Liver (tissue), 3 donors: ENCODE measurements at regions not wholly inside any gene's neighbourhood (a gene's known extent, or its start where the extent isn't known, plus 50 kb on each side); places are given as distances from the start of the nearest gene placed in this dataset.

Source experiments
- HNF4G ChIP-seq: IDR thresholded peaks from 2 replicates; pipeline ENCODE4 v1.6.1; 2016; ENCODE audit warnings: antibody characterized with exemption
- TF ChIP-seq, protein P1 (sequence below): fragments of 150-350 bp; IDR thresholded peaks from 2 replicates; pipeline ENCODE4 v1.5.1; 2017; ENCODE audit warnings: improper control_type of control experiment, low read depth, low read length; ENCODE audit not compliant: missing input control
- donor health status: healthy.
- donor health status: healthy.

- TF ChIP-seq, protein P1, sequence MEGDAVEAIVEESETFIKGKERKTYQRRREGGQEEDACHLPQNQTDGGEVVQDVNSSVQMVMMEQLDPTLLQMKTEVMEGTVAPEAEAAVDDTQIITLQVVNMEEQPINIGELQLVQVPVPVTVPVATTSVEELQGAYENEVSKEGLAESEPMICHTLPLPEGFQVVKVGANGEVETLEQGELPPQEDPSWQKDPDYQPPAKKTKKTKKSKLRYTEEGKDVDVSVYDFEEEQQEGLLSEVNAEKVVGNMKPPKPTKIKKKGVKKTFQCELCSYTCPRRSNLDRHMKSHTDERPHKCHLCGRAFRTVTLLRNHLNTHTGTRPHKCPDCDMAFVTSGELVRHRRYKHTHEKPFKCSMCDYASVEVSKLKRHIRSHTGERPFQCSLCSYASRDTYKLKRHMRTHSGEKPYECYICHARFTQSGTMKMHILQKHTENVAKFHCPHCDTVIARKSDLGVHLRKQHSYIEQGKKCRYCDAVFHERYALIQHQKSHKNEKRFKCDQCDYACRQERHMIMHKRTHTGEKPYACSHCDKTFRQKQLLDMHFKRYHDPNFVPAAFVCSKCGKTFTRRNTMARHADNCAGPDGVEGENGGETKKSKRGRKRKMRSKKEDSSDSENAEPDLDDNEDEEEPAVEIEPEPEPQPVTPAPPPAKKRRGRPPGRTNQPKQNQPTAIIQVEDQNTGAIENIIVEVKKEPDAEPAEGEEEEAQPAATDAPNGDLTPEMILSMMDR = no peak
- TF ChIP-seq HNF4G = no peak
Observed at GRCh38 chr20:48246061-48246790, 460.9 kb upstream of the SULF2 start.
